HT1080 (cell line): ENCODE measurements at regions not wholly inside any gene's neighbourhood (a gene's known extent, or its start where the extent isn't known, plus 50 kb on each side); places are given as distances from the start of the nearest gene placed in this dataset. TPM values are rescaled to one million over a fixed set of nuclear protein-coding genes. Genes with fewer than 3 reads are reported as not detected.

Experiments
- DNase-seq: peaks from one replicate; pipeline ENCODE4 v3.0.0-alpha.2; 2015; ENCODE audit warnings: low read depth
- small RNA-seq: library from RNA; depleted of rRNA; stranded (forward); fragments of <200 nt; gene quantifications from one replicate; pipeline ENCODE3, GENCODE V24; 2014

GRCh38 chr3:73709712-73710111, 85.0 kb upstream of the PDZRN3 start:
- DNase-seq, result no peak

- DNase-seq, result no peak
Measured at GRCh38 chr3:73708956-73709355, 84.2 kb upstream of the PDZRN3 start.

GRCh38 chr3:73707772-73708171, 83.0 kb upstream of the PDZRN3 start:
- no peak for DNase-seq

- DNase-seq, result no peak
Measured at GRCh38 chr3:73706771-73707170, 82.0 kb upstream of the PDZRN3 start.

- DNase-seq, result no peak
Measured at GRCh38 chr3:73705792-73706191, 81.1 kb upstream of the PDZRN3 start.

GRCh38 chr3:73699327-73699726, 74.6 kb upstream of the PDZRN3 start:
- DNase-seq, result no peak

- no peak for DNase-seq
Measured at GRCh38 chr3:73697020-73697419, 72.3 kb upstream of the PDZRN3 start.

- DNase-seq, result no peak
Measured at GRCh38 chr3:73695841-73696240, 71.1 kb upstream of the PDZRN3 start.

- DNase-seq, result no peak
Measured at GRCh38 chr3:73694983-73695757, 70.4 kb upstream of the PDZRN3 start.

- DNase-seq, result no peak
Measured at GRCh38 chr3:73687106-73688004, 62.6 kb upstream of the PDZRN3 start.

GRCh38 chr3:73685061-73685460, 60.3 kb upstream of the PDZRN3 start:
- no peak for DNase-seq

- DNase-seq, result peak; percentile 28
Measured at GRCh38 chr3:73683706-73684105, 59.0 kb upstream of the PDZRN3 start.

- DNase-seq, result peak; percentile 21
Measured at GRCh38 chr3:73681610-73682009, 56.9 kb upstream of the PDZRN3 start.

- no peak for DNase-seq
Measured at GRCh38 chr3:73681198-73681597, 56.5 kb upstream of the PDZRN3 start.

GRCh38 chr3:73680391-73681095, 55.8 kb upstream of the PDZRN3 start:
- DNase-seq, result no peak

- no peak for DNase-seq
Measured at GRCh38 chr3:73677336-73678024, 52.7 kb upstream of the PDZRN3 start.

Small RNA genes in the stretch of these regions (small RNA-seq; reads per million reads assigned to genes)
- gene RF00017, result not detected
